ENCODE measurements at regions not wholly inside any gene's neighbourhood (a gene's known extent, or its start where the extent isn't known, plus 50 kb on each side); places are given as distances from the start of the nearest gene placed in this dataset.
"Not testable (repeated sequence)": the region's sequence is repeated elsewhere in the genome, so short reads cannot be mapped to it uniquely, and the experiment has no call there.

DNA sequence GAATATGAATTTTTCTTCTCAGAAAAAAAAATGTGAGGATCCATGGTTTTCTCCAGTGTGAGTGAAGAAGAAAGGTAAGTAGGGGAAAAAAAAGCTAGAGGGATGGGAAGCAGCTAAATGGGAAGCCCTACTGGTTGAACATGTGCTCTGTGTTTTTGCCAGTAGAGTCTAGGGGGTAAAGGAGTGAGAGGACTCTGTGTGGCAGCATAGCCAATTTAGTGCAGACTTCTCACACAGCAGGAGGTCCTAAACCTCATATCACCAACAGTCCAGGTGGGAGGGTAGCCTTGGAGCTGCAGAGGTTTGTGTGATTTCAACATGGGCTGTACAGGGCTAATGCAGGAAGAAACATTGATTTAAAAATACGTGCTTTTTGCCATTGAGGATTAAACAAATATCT lies 334.5 kb upstream of the SPHKAP start:
- no peak for DNase-seq (ENCODE audit: low spot score)

DNA sequence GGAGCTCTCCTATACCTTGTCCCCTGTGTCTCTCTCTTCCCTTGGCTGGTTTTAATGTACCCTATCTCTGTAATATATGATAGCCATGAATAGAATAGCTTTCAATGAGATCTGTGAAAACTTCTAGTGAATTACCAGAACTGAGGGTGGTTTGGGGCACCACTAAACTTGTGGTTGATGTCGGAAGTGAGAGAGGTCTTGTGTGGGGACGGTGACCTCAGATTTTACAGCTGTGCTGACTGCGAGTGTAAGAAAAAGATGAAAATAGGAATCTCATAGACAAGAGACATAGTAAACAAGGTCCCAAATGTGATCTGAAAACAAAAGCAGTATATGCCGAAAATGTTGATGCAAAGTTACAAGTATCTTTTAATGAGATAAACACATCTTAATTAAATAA lies 332.0 kb upstream of the SPHKAP start:
- not testable (repeated sequence) for DNase-seq (ENCODE audit: low spot score)

DNA sequence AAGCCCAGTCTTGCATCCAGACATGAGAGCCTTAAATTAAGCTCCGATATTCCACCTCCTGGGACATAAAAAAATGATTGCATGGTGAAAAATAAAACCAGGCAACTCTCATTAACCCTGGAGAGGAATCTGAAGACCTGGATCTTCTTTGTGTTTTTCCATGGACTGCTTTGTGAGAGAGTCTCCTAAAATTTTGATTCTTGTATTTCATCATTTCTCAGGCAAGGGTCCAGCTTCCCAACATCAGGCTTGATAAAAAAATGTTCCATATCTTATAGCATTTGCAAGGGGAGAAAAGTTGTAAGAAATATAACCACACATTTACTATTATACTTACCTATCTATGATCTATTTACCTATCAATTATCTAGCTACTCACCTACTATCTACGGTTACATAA lies 327.5 kb upstream of the SPHKAP start:
- no peak for DNase-seq (ENCODE audit: low spot score)

DNA sequence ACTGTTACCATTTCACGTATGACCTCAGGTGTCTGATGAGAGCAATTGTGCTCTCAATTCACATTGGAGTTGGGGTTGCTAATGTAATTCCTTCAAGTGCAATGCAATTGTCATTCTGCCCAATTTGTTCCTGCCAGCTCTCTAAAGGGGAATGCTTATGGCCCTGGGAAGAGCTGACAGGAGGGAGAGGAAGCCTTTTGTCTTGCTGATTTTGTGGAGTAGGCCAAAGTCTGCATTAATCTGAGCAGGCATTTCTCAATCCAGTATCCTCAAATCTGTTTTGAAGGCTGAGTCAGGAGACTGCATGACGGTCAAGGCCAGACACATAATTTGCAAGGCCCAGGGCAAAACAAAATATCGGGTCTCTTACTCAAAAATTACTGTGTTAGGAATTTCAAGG lies 326.4 kb upstream of the SPHKAP start:
- DNase-seq (ENCODE audit: low spot score): no peak

DNA sequence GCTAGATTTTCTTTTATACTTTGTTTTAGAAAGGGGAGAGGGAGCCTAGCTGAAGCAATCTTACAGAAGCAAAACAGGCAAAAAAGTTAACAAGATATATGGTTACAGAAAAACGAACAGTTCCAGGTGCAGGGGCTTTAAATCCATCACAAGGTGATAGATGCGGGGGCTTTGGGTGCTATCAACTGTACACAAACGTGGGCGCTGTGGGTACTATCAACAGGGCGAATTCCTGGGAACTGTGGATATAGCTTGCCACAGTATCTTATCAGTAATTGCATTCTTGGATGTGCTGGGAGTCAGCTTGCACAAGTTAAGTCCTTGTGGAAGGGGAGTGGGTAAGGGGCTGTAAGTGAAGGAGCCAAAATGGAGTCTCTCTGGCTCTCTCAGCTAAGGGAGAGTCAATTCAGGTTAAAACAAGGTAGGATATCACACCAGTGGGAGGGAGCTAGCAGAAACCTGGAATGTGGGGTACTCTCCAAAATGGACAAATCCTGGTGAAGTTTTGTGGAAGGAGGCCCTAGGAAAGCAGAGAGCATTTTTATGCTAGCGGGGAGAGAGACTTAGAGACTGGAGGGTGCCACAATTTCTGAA lies 325.8 kb upstream of the SPHKAP start:
- no peak for DNase-seq (ENCODE audit: low spot score)

DNA sequence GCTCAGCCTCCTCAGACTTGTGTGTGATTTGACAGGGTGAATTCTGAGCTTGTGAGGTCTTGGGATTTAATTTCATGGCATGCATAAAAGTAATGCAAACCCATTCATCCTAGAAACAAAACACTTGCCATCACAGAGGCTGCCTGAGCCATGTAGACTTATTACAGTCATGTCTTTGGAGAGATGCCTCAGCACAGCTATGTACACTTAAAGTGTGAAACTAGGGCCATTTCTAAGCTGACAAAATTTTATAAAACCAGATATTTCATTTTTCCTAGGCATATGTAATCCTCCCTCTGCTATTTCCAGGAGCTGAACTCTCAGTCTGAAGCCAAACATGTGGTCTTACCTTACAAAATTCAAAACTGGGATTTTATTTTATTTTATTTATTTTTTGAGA lies 322.2 kb upstream of the SPHKAP start:
- DNase-seq (ENCODE audit: low spot score): no peak

DNA sequence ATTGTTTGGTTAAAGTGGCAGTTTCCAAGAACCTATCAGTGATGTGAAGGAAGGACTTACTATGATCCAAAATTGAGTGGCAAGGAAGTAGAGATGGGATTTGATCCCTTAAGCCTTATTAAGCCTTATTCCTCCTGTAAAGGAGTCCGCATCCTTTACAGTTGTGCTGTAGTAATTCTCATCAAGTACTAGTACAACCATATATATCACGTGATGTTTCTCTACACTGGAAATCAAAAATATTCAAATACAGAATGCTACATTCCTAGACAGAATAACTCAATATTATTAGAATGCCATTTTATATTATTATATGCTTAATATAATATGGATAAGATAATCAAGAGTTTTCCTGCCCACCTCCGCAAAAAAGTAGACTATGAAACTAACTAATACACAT lies 312.4 kb upstream of the SPHKAP start:
- DNase-seq (ENCODE audit: low spot score): no peak

DNA sequence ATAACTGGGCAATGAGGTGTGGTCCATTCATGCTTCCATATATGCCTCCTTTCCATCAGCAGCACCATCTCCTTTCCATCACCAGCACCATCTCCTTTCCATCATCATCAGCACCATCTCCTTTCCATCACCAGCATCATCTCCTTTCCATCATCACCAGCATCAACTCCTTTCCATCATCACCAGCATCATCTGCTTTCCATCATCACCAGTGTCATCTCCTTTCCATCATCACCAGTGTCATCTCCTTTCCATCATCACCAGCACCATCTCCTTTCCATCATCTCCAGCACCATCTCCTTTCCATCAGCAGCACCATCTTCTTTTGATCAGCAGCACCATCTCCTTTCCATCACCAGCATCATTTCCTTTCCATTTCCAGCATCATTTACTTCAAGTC lies 297.5 kb upstream of the SPHKAP start:
- no peak for DNase-seq (ENCODE audit: low spot score)

DNA sequence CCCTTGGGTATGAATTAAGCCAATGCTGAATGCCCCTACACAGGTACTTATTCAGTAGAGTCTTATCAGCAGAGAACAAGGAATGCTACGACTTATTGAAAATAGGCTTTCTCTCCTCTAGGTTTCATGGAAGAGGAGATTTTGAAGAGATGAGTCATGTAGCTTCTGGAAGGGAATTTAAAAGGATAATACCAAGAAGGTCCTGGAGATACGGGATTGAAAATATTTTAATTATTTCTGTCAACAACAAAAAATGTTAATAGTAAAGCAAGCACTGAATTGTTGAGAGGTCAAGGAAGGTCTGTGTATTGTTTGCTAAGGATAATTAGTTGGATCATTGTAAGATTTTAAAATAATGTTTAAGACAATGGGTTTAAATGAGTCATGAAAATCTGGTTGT lies 293.0 kb upstream of the SPHKAP start:
- DNase-seq (ENCODE audit: low spot score): peak; percentile 33

DNA sequence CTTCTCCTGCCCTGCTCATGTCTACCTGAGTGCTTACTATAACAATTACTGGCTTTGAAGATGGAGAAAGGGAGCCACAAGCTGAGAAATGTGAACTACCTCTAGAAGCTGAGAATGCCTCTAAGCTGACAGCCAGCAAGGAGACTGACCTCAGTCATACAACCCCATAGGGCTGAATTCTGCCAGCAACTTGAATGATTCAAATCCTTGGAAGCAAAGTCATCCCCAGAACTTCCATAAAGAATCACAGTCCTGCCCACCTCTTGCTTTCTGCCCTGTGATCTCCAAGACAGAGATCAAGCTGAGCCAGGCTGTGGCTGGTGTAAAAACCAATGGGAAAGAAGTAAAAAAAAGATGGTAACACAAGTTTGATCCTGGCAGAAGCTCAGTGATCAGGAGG lies 288.2 kb upstream of the SPHKAP start:
- DNase-seq (ENCODE audit: low spot score): peak; percentile 7

DNA sequence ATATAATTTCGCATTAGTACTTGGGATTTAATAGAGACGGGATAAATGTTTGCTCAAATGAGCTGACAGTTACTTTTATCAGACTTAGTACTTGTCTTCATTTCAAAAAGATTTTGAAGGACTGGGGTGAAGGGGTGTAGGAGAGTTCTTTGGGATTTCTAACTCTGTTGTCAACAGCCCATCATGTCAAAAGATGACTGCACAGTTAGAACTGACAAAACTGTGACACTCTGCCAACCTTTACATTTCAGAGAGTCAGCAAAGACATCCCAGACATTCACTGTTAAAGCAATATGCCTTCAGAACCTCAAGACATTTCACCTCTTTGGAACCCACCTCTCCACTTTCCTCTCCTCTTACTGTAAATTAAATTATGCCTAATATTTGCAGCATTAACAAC lies 285.4 kb upstream of the SPHKAP start:
- no peak for DNase-seq (ENCODE audit: low spot score)

DNA sequence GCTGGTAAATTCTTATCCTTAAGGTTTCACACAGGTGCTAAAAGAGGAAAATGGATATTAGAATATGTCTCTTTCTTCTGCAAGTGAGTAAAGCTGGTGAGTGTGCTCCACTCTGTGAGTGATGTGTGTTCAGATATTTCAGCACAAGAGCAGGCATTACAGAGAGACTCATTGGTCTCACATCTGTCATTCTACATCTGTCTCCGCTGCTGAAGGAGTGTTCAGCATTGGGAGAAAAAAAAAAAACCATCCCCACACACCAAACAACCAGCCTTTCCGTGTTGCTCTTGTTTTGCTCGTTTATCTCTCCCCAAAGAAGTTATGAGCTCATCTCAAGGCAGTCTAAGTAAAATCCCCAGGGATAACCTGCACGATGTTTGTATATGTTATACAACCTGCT lies 283.9 kb upstream of the SPHKAP start:
- DNase-seq (ENCODE audit: low spot score): no peak

DNA sequence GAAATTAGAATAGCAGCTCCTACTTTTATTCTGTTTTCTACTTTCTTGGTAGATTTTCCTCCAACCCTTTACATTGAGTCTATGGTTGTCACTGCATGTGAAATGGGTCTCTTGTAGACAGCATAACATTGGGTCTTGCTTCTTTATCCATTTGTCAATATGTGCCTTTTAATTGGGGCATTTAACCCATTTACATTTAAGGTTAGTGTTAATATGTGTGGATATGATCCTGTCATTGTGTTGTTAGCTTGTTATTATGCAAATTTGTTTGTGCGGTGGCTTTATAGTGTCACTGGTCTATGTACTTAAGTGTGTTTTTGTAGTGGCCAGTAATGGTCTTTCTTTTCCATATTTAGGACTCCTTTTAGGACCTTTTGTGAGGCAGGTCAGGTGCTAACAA lies 276.9 kb upstream of the SPHKAP start:
- DNase-seq (ENCODE audit: low spot score): no peak

DNA sequence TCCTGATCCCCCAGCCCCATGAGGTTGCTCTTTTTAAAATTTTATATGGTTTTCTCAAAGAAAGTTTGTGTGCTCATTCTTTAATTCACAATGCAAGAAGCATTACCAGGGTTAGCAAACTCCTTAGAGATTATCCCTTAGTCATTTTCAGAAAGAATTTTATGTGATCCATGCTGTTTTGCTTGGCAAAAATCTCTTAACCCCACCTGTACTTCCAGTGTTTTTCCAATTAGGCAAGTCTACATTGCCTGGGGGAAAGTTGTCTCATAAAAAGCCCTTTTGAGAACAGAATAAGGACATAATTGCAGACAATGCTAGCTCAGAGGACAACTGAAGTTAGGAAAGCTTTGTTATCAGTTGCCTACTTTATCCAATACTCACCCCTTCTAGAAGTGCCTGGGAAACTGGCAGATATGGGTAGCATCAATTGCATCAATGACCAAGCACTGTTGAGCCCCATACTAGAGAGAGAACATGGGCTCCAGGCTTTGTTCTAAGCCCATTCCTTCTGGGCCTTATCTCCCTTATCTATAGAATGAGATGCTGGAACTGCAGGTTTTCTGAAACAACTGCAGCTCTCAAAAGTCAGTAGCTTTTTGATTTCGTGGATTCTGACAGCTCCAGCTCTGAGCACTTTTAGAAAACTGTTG lies 265.9 kb upstream of the SPHKAP start:
- no peak for DNase-seq (ENCODE audit: low spot score)

DNA sequence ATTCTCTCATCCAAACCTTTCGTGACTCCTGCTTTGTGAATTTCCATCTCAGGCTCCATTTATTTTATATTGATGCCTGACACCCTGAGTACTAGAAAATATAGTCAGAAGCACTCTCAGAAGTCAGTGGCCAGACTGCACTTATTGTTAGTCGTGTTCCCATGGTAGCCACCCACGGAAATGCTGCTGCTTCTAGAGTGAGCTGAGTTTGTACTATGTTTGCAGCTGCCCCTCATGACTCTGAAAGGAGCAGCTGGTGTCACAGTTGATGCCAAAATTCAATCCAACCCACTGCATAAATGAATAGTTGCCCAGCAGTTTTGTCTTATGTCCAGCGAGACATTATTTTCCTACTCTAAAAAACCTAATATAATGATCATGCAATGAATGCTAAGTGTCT lies 265.2 kb upstream of the SPHKAP start:
- DNase-seq (ENCODE audit: low spot score): no peak

DNA sequence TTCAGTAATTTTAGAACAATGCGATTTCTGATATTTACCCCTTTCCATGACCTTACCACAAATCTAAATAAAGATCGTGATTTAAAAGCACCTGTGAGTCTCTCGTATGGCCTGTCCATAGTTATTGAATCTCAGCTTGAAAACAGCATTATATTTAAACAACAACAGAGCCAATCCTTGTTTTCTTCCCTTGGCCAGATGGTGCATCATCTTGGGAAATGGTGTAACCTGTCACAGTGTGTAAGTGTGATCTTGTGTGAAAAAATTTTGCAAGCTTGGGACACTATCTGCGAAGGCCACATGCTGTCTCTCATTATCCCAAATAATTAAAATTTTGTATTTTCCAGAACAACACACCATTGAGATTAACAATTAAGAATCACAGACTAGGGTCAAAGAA lies 262.7 kb upstream of the SPHKAP start:
- DNase-seq (ENCODE audit: low spot score): no peak

DNA sequence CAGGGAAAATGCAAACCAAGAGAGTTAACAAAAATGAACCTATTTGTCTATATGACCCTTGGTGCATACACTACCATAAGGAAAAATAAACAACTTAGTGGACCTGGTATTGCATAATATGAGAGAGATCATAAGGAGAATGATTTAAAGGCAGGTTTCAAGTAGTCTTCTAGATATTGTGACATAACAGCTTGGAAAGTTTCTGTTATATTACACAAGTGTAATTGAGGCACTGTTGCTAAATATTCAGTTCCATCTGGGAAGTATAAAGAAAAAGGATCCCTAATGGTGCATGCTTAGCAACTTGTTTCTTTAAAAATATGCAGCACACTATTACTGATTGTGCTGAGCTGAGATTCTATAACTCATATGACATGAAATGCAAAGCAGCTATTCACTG lies 252.2 kb upstream of the SPHKAP start:
- DNase-seq (ENCODE audit: low spot score): no peak

DNA sequence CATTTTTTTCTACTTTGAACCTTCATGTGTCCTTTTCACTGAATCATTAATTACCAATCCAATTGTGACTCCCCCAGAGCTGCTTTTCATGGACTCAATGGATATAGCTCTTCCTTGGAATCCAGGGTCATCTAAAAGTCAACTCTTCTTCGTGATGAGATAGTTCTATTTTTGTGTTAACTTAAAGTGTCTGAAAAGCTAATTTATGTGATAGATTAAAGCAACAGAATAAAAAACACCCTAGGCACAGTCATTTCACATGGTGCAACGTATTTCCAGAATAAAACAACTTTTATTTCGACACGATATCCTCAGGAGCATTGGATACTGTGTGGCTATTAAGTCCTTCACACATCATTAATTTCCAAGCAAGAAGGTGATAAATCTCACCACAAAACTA lies 250.6 kb upstream of the SPHKAP start:
- no peak for DNase-seq (ENCODE audit: low spot score)

DNA sequence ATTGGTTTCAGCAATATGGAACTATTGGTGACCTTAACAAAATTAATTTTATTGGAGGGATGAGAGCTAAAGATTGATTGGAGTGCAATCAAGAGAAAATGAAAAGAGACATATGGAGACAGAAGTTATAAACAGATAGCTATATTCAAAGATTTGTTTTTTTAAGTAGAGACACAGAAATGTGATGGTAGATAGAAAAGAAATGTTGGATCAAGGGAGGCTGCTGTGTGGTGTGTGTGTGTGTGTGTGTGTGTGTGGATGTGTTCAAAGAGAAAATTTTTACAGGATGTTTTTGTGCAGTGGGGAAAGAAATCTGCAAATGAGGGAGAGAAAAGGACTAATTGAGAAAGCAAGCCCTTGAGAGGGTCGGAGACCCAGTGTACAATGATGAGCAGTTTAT lies 249.5 kb upstream of the SPHKAP start:
- DNase-seq (ENCODE audit: low spot score): no peak

DNA sequence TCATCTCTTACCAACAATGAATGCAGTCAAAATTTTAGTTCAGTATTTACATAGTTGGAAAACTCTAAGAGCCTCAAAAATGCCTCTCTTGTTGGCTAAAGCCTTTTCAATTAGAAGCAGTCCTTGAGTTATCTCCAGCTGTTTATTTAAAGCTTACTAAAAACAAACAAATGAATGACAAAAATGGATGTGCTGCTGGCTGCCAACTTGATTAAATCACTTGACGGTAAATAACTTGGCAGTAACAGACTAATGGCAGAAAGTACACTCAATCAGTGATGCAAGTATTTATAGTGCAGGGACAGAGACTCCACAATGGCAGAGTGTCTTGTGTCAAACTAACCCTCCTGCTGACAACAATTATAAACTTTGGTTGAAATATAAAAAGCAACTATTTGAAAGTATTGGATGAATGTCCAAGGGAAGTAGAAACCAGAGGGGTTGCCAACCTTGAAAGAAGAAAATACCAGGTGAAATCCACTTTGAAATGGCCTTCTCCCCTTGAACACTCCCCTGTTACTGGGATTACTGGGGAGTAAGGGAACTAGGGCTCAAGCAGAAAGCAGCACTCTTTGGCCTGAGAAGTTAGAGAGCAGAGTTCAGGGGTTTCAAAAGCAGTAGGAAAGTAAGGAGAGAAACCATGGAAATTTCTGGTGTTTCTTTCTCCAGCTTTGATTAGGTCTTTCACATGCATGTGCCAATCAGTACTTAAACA lies 245.2 kb upstream of the SPHKAP start:
- no peak for DNase-seq (ENCODE audit: low spot score)

DNA sequence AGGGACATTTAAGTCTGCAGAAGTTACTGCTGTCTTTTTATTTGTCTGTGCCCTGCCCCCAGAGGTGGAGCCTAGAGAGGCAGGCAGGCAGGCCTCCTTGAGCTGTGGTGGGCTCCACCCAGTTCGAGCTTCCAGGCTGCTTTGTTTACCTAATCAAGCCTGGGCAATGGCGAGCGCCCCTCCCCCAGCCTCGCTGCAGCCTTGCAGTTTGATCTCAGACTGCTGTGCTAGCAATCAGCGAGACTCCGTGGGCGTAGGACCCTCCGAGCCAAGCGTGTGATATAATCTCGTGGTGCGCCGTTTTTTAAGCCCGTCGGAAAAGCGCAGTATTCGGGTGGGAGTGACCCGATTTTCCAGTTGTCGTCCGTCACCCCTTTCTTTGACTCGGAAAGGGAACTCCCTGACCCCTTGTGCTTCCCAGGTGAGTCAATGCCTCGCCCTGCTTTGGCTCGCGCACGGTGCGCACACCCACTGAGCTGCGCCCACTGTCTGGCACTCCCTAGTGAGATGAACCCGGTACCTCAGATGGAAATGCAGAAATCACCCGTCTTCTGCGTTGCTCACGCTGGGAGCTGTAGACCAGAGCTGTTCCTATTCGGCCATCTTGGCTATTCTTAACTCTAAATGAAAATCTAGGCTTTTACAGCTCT lies 244.0 kb upstream of the SPHKAP start:
- DNase-seq (ENCODE audit: low spot score): not testable (repeated sequence)

DNA sequence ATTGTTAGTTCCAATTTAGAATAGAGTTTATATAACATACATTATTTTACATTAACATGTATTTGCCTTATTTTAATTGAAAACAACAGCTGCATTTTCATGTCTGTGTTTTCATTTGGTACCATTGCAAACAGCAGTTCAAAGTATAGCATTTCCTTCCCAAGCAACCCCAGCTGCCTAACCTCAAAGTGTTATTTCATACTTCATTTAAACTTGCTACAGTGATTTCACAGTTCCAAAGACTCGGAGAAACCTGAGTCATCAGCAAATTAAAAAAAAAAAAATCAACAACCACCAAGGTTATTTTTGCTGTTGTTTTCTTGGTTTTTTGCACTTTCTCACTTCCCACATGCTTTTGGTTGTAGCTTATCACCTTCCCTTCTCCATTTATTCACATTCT lies 236.5 kb upstream of the SPHKAP start:
- DNase-seq (ENCODE audit: low spot score): peak; percentile 8

DNA sequence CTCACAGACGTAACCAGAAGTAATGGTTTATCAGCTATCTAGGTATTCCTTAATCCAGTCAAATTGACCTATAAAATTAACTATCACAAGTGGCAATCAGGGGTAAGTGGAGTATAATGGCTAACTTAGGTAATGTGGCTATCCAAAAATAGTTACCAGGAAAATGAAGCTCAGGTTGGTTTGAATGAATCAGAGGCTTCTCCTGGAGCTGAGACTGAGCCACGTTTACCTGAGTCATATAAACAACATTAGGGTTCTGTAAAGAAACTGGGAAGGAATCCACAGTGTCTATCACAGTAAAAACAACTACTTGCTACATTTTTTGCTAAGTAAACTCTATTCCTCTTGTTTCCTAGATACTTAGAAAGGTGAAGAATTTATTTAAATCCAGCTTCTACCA lies 236.0 kb upstream of the SPHKAP start:
- DNase-seq (ENCODE audit: low spot score): no peak
